ENCODE measurements at regions not wholly inside any gene's neighbourhood (a gene's known extent, or its start where the extent isn't known, plus 50 kb on each side); places are given as distances from the start of the nearest gene placed in this dataset.

GRCh38 chr6:9646342-9647070, 768.4 kb downstream of the TFAP2A start:
- peak; percentile 66 to 100 (median 90) for ATAC-seq
- H3K27ac ChIP-seq: no peak overlapping the region
- WGBS, 2 donors: 51 to 66% methylated on average over 4 of the region's 4 CpGs

GRCh38 chr6:9638861-9639260, 776.0 kb downstream of the TFAP2A start:
- WGBS, 2 donors: 48 to 51% methylated on average over 3 of the region's 3 CpGs
- H3K27ac ChIP-seq: no peak overlapping the region
- no peak for TF ChIP-seq CTCF (IDR thresholded peaks at IDR 0.05)
- no peak for ATAC-seq
- DNase-seq: no peak
- H3K27me3 ChIP-seq: no peaks in the 10 kb centered on the region
- intact Hi-C loops (cut with DNase I): no loop called here
- H3K4me1 ChIP-seq: no peaks in the 10 kb centered on the region
- H3K4me3 ChIP-seq: no peak overlapping the region
- H3K9me3 ChIP-seq: peaks cover 0 to 2% (median 0%) of the 10 kb centered on the region in 11 donors
- H3K36me3 ChIP-seq: no peaks in the 10 kb centered on the region

More at GRCh38 chr6:9646342-9647070, 768.4 kb downstream of the TFAP2A start:
- Histone ChIP-seq H3K9me3 (peaks cover 0 to 7% (median 0%) of the 10 kb centered on the region in 11 donors), H3K4me1 (peaks cover 0 to 9% (median 0%) of the 10 kb centered on the region in 9 donors), H3K27me3 (no peaks in the 10 kb centered on the region), H3K36me3 (no peaks in the 10 kb centered on the region), H3K4me3 (no peak overlapping the region)
- intact Hi-C loops (cut with DNase I): no loop called here
- DNase-seq: peak in 1 of 2 donors; percentile 29
- TF ChIP-seq CTCF (IDR thresholded peaks at IDR 0.05): no peak

GRCh38 chr6:9634776-9635175, 780.1 kb downstream of the TFAP2A start:
- Histone ChIP-seq H3K27me3 (no peaks in the 10 kb centered on the region), H3K4me3 (no peak overlapping the region), H3K27ac (no peak overlapping the region), H3K4me1 (no peaks in the 10 kb centered on the region), H3K9me3 (peaks cover 0 to 29% (median 0%) of the 10 kb centered on the region in 11 donors), H3K36me3 (no peaks in the 10 kb centered on the region)
- WGBS, 2 donors: 88 to 95% methylated on average over 2 of the region's 2 CpGs
- no peak for TF ChIP-seq CTCF (IDR thresholded peaks at IDR 0.05)
- ATAC-seq: no peak
- no peak for DNase-seq
- intact Hi-C loops (cut with DNase I): no loop called here

GRCh38 chr6:9632026-9632425, 782.8 kb downstream of the TFAP2A start:
- H3K27ac ChIP-seq: no peak overlapping the region
- no peaks in the 10 kb centered on the region for H3K4me1 ChIP-seq
- no peaks in the 10 kb centered on the region for H3K36me3 ChIP-seq
- no peak overlapping the region for H3K4me3 ChIP-seq
- no peak for TF ChIP-seq CTCF (IDR thresholded peaks at IDR 0.05)
- ATAC-seq: no peak
- DNase-seq: no peak
- H3K9me3 ChIP-seq: peaks cover 0 to 52% (median 4%) of the 10 kb centered on the region in 11 donors
- H3K27me3 ChIP-seq: no peaks in the 10 kb centered on the region
- intact Hi-C loops (cut with DNase I): no loop called here
